ENCODE measurements at regions not wholly inside any gene's neighbourhood (a gene's known extent, or its start where the extent isn't known, plus 50 kb on each side); places are given as distances from the start of the nearest gene placed in this dataset.
"Not testable (repeated sequence)": the region's sequence is repeated elsewhere in the genome, so short reads cannot be mapped to it uniquely, and the experiment has no call there.

DNA sequence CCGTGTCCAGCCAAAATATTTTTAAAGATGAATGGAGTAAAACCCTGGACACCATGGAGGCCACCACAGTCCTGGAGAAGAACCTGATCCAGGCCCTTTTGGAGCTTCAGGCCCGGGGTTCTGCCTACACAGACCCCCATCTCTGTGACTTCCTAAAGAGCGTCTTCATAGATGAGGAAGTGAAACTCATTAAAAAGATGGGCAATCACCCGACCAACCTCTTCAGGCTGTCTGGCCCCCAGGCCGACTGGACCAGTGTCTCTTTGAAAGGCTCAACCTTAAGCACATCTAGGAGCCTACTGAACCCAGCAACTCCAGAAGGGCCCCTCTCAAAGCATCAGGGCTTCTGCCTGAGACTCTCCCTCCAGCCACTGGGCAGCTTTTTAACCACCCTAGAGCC is 107.9 kb upstream of the FAM174B start:
- DNase-seq = no peak

DNA sequence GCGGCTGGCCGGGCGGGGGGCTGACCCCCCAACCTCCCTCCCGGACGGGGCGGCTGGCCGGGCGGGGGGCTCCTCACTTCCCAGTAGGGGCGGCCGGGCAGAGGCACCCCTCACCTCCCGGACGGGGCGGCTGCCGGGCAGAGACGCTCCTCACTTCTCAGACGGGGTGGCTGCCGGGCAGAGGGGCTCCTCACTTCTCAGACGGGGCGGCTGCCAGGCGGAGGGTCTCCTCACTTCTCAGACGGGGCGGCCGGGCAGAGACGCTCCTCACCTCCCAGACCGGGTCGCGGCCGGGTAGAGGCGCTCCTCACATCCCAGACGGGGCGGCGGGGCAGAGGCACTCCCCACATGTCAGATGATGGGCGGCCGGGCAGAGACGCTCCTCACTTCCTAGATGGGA is 112.6 kb upstream of the FAM174B start:
- not testable (repeated sequence) for DNase-seq

DNA sequence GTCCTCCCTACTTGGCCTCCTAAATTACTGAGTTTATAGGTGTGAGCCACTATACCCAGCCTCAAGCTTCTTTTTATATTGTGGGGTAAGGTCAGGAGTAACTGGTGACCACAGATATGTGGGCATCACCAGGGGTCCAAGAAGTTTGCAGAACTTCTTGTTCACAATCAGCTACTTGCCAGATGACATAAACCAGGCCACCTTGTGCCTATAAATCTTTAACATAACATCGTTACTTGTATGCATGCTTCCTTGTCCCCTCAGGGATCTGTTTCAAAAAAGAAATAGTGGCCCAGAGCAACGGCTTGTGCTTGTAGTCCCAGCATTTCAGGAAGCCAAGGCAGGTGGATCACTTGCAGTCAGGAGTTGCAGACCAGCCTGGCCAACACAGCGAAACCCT is 115.1 kb upstream of the FAM174B start:
- DNase-seq = no peak

DNA sequence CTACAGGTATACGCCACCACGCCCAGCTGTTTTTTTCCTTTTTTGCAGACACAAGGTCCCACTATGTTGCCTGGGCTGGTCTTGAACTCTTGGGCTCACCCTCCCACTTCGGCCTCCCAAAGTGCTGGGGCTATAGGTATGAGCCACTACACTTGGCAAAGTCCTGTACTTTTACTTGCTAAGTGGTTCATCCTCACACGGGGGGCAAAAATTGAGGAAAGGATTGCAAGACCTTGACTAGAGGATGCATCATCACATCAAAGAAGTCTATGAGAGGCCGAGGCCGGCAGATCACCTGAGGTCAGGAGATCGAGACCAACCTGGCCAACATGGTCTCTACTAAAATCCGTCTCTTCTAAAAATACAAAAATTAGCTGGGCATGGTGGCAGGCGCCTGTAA is 116.5 kb upstream of the FAM174B start:
- no peak for DNase-seq

DNA sequence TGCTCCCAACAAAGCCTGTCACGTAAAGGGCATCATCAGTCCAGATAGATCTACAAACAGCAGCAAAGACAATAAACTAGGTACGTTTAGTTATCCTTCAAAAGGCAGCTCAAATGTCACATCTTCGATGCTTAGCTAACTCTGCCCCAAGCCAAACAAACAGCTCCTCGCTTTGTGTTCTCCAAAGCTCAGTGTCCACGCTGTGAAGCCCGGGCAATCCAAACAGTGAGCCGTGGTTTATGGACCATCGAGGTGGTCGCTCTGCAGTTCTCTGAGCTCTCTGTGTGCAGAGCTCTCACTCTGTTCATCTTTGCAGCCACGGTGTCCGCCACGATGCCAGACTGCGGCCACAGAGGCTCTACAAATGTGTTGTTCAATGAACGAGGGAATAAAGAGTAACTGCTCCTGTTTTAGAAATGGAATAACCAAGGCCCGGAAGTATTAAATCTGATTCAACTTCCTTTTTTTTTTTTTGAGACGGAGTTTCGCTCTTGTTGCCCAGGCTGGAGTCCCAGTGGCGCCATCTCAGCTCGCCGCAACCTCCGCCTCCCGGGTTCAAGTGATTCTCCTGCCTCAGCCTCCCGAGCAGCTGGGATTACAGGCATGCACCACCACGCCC is 117.2 kb upstream of the FAM174B start:
- no peak for DNase-seq

DNA sequence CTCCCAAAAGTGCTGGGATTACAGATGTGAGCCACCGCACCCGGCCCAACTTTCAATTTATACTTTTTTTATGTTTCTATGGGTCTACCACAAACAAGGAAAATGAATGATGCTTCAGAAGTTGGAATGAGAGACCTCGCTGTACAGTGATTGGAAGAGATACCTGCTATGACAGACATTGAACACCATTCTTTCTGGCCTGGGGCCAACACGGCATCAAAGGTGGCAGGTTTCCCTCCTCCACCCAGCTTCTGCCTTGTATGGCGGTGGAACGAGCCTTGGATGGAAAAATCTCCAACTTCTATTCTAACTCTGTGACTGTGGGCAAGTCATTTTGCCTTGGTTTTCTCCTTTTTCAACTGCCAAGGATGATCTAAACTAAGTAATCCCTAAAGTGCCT is 117.8 kb upstream of the FAM174B start:
- DNase-seq = no peak

DNA sequence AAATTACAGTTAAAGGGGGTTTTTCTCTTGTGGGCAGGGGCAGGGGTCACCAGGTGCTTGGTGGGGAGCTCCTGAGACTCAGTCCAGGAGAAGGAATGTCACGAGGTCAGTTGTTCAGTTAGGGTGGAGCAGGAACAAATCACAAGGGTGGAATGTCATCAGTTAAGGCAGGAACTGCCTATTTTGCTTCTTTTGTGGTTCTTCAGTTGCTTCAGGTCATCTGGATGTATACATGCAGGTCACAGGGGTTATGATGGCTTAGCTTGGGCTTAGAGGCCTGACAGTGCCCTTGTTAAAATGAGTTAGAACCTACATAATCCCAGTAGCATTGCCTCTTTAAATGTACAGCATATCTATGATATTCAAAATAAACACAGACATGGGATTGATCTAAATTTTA is 120.2 kb upstream of the CHD2 start:
- no peak for DNase-seq

DNA sequence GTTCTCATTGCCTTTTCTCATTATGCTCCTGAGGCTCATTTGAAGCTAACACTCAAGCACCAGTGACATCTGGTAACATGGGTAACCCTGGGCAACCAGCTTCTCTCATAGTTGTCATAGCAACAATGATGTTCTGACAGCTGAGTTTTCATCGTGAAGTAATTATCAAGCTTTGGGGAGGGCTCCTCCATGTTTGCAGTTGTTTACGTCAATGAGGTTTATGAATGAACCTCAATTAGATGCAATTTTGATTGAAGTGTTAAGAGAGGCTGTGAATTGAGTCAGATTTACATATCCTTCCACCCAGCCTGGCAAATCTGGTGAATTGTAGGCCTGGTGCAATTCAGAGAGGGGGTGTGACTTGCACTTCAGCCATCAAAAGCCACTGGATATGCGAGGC is 119.3 kb upstream of the CHD2 start:
- DNase-seq = no peak

DNA sequence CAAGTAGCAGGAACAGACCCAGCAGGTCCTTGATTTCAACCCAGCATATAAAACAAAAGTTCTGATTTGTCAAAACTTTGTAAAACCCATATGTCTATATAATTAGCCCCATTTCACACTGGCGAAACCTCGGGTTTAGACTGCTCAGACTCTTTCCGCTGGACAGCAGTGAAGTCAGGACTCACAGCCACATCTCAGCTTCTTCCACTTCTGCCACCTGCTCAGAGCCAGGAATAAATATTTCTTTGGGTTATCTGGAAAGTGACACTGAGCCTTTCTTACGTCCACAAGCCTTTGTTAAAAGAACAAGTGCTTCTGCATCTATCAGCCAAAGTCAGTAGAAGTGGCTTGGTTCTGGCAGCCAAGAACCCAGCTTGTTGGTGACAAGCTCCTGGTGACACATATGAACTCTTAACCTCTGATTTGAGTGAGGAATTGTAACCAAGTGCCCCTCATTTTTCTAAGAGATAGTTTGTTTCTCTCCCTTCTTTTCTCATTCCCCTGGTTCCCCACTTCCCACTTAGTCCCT is 118.1 kb upstream of the CHD2 start:
- no peak for DNase-seq

DNA sequence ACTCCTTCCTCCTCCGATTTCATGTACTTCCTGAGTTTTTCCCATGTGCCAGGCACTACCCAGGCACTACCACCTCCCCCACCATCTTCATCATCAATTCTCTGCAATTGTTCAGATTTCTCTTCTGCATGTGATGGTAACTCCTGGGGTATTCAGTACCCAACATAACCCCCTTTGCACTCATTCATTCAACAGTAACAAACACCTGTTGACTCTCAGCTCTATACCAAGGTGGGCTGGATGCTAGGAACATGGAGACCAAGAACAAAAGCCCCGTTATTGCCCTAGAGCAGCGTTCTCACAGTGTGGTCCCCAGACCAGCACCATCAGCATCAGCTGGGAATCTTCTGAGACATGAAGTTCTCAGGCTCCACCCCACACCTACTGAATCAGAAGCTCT is 113.0 kb upstream of the CHD2 start:
- DNase-seq = no peak

DNA sequence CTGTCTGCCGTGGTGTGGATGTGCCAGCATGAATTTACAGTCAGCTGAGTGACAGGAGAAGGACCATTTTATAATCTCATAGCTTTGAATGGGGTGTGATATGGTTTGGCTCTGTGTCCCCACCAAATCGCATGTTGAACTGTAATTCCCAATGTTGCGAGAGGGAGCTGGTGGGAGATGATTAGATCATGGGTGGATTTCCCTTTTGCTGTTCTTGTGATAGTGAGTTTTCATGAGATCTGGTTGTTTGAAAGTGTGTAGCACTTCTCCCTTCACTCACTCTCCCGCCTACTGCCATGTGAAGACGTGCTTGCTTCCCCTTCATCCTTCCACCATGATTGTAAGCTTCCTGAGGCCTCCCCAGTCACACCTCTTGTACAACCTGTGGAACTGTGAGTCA is 111.9 kb upstream of the CHD2 start:
- DNase-seq = no peak

DNA sequence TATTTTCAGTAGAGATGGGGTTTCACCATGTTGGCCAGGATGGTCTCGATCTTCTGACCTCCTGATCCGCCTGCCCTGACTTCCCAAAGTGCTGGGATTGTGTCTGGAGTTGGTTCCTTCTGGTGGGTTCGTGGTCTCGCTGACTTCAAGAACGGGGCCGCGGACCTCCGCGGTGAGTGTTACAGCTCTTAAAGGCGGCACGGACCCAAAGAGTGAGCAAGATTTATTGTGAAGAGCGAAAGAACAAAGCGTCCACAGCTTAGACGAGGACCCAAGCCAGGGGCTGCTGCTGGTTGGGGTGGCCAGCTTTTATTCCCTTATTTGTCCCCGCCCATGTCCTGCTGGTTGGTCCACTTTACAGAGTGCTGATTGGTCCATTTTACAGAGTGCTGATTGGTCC is 111.3 kb upstream of the CHD2 start:
- not testable (repeated sequence) for DNase-seq

DNA sequence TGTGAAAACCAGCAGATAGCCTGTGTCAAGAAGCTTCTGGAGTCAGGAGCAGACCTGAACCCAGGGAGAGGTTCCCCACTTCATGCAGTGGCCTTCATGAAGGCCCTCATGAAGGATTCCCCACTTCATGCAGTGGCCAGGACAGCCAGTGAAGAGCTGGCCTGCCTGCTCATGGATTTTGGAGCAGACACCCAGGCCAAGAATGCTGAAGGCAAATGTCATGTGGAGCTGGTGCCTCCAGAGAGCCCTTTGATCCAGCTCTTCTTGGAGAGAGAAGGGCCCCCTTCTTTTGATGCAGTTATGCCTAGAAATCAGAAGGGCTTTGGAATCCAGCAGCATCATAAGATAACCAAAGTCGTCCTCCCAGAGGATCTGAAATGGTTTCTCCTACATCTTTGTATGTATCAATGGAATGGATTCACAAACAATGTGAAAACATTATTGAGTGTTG is 103.9 kb upstream of the CHD2 start:
- DNase-seq = no peak

DNA sequence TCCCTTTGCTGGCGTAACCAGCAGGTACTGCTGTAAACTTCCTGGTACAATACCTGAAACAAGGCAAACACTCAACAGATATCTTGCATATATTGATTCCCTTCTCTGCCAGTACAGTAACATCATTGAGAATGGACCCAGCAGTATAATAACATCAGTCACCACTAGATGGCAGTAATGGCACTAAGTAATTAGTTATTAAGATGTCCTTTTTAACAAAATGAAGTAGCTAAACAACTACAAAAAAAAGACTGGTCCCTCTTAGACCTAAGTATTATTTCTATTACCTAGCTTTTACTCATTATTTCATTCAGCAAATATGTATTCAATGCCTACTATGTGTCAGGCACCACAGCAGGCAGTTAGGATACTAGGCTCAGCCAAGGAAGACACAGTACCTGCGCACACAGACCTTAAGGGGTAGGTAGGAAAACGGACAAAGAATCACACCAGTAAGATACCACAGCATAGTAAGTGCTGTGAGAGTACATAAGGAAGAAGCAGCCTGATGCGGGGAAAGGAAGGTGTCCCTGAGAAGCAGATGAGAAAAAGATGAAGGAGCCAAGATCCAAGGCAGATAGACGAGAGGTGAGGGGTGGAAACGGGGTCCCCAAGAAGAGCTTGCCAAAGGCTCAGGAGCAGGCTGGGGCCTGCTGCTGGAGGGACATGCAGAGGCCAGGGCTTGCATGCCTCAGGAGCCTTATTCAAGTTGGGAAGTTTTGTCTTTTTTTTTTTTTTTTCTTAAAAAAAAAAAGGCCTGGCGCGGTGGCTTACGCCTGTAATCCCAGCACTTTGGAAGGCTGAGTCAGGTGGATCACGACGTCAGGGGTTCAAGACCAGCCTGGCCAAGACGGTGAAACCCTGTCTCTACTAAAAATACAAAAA is 102.7 kb upstream of the CHD2 start:
- DNase-seq = peak; percentile 32

DNA sequence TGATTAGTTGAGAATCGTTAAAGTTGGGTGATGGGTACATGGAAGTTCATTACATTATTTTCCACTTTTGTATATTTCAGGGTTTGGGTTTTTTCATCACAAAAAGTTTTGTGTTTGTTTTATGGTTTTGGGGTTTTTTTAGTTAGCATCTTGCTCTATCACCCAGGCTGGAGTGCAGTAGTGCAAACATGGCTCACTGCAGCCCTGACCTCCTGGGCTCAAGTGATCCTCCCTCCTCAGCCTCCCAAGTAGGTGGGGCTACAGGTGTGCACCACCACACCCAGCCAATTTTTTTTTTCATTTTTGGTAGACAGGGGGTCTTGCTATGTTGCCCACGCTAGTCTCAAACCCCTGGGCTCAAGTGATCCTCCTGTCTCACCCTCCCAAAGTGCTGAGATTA is 100.1 kb upstream of the CHD2 start:
- no peak for DNase-seq

DNA sequence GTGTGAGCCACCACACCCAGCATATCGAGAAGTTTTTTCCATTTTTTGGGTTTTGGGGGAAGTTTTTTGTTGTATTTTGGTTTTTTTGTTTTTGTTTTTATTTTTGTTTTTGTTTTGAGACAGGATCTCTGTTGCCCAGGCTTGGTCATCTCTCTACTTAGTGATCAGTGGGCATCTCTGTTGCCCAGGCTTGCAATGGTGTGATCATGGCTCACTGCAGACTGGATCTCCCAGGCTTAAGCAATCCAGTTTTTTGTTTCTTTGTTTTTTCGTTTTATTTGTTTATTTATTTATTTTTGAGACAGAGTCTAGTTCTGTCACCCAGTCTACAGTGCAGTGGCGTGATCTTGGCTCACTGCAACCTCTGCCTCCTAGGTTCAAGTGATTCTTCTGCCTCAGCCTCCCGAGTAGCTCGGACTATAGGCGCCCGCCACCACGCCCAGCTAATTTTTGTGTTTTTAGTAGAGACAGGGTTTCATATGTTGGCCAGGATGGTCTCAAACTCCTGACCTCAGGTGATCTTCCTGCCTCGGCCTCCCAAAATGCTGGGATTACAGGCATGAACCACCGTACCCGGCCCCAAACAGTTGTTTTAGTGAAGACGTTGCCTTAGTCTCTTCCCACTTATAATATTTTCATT is 99.6 kb upstream of the CHD2 start:
- DNase-seq = not testable (repeated sequence)

DNA sequence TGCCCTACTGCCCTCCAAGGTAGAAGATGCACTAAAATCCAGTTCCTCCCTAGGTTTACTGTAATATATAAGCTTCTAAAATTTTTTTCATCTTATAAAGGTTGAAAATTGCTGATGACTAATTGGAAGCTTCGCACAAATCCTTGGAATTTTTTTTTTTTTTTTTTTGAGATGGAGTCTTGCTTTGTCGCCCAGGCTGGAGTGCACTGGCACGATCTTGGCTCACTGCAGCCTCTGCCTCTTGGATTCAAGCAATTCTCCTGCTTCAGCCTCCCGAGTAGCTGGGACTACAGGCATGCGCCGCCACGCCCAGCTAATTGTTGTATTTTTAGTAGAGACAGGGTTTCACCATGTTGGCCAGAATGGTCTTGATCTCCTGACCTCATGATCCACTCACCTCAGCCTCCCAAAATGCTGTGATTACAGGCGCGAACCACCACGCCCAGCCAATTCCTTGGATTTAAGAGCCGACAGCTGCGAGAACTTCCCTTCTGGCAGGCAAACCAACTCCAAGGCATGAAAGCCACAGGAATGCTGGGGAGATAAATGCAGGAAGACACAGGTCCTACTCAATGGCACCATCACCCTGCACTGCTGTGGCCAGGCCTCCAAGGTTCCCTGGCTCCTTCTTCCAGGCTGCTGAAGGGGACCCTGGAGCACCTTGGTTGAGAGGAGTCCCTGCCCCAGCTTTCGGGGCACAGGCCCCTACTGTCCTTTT is 98.9 kb upstream of the CHD2 start:
- DNase-seq = not testable (repeated sequence)

DNA sequence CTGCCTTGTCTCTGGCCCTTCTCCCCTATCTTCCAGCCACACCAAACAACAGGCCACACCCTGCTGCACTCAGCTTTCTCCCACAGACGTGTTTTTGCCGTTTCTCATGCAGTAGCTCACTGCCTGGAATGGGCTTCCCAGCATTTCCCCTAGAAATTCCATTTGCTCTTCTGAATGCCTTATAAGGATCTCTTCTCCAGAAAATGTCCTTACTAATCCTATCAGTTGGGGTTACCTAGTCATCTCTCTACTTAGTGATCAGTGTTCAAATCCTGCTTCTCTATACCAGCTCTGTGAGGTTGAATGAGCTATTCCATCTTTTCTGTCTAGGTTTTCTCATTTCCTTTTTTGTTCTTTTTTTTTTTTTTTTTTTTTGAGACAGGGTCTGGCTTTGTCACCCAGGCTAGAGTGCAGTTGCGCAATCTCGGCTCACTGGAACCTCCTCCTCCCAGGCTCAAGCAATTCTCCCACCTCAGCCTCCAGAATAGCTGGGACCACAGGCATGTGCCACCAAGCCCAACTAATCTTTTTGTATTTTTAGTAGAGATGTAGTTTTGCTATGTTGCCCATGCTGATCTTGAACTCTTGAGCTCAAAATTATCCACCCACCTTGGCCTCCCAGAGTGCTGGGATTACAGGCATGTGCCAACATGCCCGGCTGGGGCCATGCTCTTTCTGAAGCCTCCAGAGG is 98.2 kb upstream of the CHD2 start:
- DNase-seq = no peak

DNA sequence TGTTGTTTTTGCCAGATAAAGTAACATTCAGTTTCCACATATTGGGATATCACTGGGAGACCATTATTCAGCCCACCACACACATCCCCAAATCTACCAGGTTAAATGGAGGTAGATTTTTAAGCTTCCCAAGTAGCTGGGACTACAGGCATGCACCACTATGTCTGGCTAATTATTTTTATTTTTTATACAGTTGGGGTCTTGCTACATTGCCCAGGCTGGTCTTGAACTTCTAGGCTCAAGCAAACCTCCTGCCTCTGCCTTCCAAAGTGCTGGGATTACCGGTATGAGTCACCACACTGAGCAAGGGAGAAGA is 96.6 kb upstream of the CHD2 start:
- DNase-seq = no peak

DNA sequence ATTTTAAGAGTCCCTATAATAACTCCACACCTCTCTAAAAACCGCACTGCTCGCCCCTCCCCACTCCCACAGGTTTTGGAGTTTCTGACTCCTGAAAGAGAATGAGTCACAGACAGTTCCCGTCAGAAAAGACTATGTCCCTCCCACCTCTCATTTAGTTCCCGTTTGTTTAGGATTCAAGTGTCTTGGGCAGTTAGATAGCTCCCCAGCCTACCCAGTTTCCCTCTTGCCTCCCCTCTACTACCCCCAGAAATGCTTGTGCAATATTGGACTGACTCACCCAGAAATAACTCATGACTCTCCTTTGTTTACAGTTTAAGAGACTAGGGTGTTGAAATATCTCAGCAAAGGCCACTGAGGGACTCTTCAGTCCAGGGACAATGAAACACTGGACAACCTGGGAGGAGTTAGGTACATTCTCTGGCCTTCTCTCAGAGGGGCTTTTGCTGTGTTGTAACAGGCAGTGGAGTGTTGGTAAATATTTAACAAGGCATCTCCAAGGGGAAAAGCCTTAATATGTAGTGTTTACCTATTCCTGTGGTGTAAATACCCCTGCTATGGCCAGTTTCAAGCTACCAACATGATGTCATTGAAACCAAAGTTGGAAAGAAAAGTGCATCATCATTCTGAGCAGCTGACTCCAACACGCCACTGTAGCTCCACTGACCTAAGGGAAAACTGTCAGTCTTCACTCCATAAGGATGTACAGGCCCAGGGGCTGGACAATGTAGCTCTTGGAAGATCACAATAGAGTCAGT is 96.1 kb upstream of the CHD2 start:
- DNase-seq = no peak

DNA sequence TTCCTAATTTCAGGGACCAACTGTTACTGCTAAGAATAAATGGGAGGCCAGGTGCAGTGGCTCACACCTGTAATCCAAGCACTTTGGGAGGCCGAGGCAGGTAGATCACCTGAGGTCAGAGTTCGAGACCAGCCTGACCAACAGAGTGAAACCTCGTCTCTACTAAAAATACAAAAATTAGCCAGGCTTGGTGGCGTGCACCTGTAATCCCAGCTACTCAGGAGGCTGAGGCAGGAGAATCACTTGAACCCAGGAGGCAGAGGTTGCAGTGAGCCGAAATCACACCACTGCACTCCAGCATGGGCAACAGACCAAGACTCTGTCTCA is 95.6 kb upstream of the CHD2 start:
- not testable (repeated sequence) for DNase-seq

DNA sequence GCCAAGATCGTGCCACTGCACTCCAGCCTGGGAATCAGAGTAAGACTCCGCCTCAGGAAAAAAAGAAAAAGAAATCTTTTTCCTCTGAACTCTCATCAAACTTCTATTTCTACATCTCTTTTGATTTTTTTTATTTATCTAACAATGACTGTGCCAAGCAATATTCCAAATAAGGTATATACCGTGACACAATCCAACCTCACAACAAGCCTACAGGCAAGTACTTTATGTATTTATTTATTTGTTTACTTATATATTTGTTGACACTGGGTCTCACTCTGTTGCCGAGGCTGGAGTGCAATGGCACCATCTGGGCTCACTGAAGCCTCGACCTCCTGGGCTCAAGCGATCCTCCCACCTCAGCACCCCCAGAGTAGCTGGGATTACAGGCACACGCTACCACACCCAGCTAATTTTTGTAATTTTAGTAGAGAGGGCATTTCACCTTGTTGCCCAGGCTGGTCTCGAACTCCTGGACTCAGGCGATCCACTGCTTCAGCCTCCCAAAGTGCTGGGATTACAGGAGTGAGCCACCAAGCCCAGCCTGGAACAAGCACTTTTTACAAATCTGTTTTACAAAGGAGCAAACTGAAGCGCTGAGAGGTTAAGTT is 94.9 kb upstream of the CHD2 start:
- no peak for DNase-seq

All from activated gamma-delta T cell treated with Interleukin-2 at 50 U/mL for 16 hours (primary cell).